Type B pancreatic cell (in vitro differentiated cells): ENCODE measurements at regions not wholly inside any gene's neighbourhood (a gene's known extent, or its start where the extent isn't known, plus 50 kb on each side); places are given as distances from the start of the nearest gene placed in this dataset.

ENCODE experiments used
- DNase-seq: peaks from one replicate; pipeline ENCODE4 v3.0.0; 2021; ENCODE audit warnings: mixed read lengths; ENCODE audit not compliant: unreplicated experiment; ENCODE audit errors: extremely low spot score
- H3K27ac Mint-ChIP-seq: 2 replicates; pipeline ENCODE4 v1.8.0; 2021; ENCODE audit warnings: mild to moderate bottlenecking, mixed read lengths
- H3K27me3 Mint-ChIP-seq: 2 replicates; pipeline ENCODE4 v1.8.0; 2021; ENCODE audit warnings: mixed read lengths
- H3K36me3 Mint-ChIP-seq: 2 replicates; pipeline ENCODE4 v1.8.0; 2021; ENCODE audit warnings: mixed read lengths
- H3K4me1 Mint-ChIP-seq: one replicate; pipeline ENCODE4 v1.8.0; 2021; ENCODE audit warnings: mixed read lengths; ENCODE audit not compliant: unreplicated experiment
- H3K4me3 Mint-ChIP-seq: 2 replicates; pipeline ENCODE4 v1.8.0; 2021; ENCODE audit warnings: mild to moderate bottlenecking, mixed read lengths
- H3K9me3 Mint-ChIP-seq: 2 replicates; pipeline ENCODE4 v1.8.0; 2021; ENCODE audit warnings: mixed read lengths
- CTCF ChIP-seq: fragments of 200-600 bp; sonication (generic); conservative IDR thresholded peaks from 2 replicates; pipeline ENCODE4 v1.5.0; 2021; ENCODE audit warnings: antibody characterized with exemption, mild to moderate bottlenecking

- no peak for TF ChIP-seq CTCF
- no peak for DNase-seq
- H3K9me3 Mint-ChIP-seq, result no peaks in the 10 kb centered on the region
- no peak overlapping the region for H3K27ac Mint-ChIP-seq
- H3K4me3 Mint-ChIP-seq, result no peak overlapping the region
- H3K4me1 Mint-ChIP-seq, result no peaks in the 10 kb centered on the region
- H3K36me3 Mint-ChIP-seq, result no peaks in the 10 kb centered on the region
- peaks cover 6% of the 10 kb centered on the region for H3K27me3 Mint-ChIP-seq
These were observed 150.9 kb upstream of the E2F8 start for GRCh38 chr11:19391652-19392051.

GRCh38 chr11:19391026-19391425 is 150.3 kb upstream of the E2F8 start:
- DNase-seq, result no peak
- Mint-ChIP-seq H3K27me3 (peaks cover 6% of the 10 kb centered on the region), H3K36me3 (no peaks in the 10 kb centered on the region), H3K9me3 (no peaks in the 10 kb centered on the region), H3K27ac (no peak overlapping the region), H3K4me1 (no peaks in the 10 kb centered on the region), H3K4me3 (no peak overlapping the region)
- TF ChIP-seq CTCF, result no peak

- Mint-ChIP-seq H3K27me3 (peaks cover 6% of the 10 kb centered on the region), H3K27ac (no peak overlapping the region), H3K4me3 (no peak overlapping the region), H3K4me1 (no peaks in the 10 kb centered on the region), H3K36me3 (no peaks in the 10 kb centered on the region), H3K9me3 (no peaks in the 10 kb centered on the region)
- no peak for DNase-seq
- TF ChIP-seq CTCF, result no peak
These were observed 149.1 kb upstream of the E2F8 start for GRCh38 chr11:19389787-19390303.

GRCh38 chr11:19382131-19382611 is 141.4 kb upstream of the E2F8 start:
- peaks cover 12% of the 10 kb centered on the region for H3K4me1 Mint-ChIP-seq
- no peak overlapping the region for H3K27ac Mint-ChIP-seq
- H3K36me3 Mint-ChIP-seq, result no peaks in the 10 kb centered on the region
- H3K27me3 Mint-ChIP-seq, result peaks cover 27% of the 10 kb centered on the region
- no peaks in the 10 kb centered on the region for H3K9me3 Mint-ChIP-seq
- TF ChIP-seq CTCF, result no peak
- peak overlapping the region; percentile 58 for H3K4me3 Mint-ChIP-seq
- no peak for DNase-seq

GRCh38 chr11:19380375-19380774 is 139.6 kb upstream of the E2F8 start:
- Mint-ChIP-seq H3K36me3 (no peaks in the 10 kb centered on the region), H3K27ac (no peak overlapping the region)
- no peak for TF ChIP-seq CTCF

GRCh38 chr11:19379465-19379864 is 138.7 kb upstream of the E2F8 start:
- Mint-ChIP-seq H3K27me3 (peaks cover 25% of the 10 kb centered on the region), H3K9me3 (no peaks in the 10 kb centered on the region)

More at GRCh38 chr11:19380375-19380774, 139.6 kb upstream of the E2F8 start:
- DNase-seq, result no peak
- Mint-ChIP-seq H3K4me1 (peaks cover 12% of the 10 kb centered on the region), H3K4me3 (no peak overlapping the region), H3K27me3 (peaks cover 26% of the 10 kb centered on the region), H3K9me3 (no peaks in the 10 kb centered on the region)

More at GRCh38 chr11:19379465-19379864, 138.7 kb upstream of the E2F8 start:
- Mint-ChIP-seq H3K4me3 (no peak overlapping the region), H3K27ac (no peak overlapping the region), H3K36me3 (no peaks in the 10 kb centered on the region), H3K4me1 (peaks cover 12% of the 10 kb centered on the region)
- DNase-seq, result no peak
- no peak for TF ChIP-seq CTCF
